ENCODE measurements at regions not wholly inside any gene's neighbourhood (a gene's known extent, or its start where the extent isn't known, plus 50 kb on each side); places are given as distances from the start of the nearest gene placed in this dataset.
"Not testable (repeated sequence)": the region's sequence is repeated elsewhere in the genome, so short reads cannot be mapped to it uniquely, and the experiment has no call there.

DNA sequence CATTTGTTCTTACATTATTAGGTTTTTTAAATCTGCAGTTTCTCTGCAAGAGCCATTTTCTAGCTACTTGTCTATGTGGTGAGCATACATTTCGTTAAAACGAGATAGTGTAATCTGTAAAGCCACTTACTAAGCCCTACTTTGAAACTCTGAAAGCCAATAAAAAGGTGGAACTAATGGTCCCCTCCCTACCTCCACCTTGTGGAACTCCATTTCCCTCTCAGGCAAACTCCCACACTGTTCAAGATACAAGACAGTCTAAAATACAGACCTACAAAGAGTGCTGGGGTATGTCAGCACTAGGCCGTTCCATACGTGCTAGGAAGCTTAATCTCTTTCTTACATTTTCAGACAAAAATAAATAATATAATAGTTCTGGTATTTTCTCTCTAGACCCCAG is 74.1 kb downstream of the DUSP6 start:
- TF ChIP-seq, protein P1, sequence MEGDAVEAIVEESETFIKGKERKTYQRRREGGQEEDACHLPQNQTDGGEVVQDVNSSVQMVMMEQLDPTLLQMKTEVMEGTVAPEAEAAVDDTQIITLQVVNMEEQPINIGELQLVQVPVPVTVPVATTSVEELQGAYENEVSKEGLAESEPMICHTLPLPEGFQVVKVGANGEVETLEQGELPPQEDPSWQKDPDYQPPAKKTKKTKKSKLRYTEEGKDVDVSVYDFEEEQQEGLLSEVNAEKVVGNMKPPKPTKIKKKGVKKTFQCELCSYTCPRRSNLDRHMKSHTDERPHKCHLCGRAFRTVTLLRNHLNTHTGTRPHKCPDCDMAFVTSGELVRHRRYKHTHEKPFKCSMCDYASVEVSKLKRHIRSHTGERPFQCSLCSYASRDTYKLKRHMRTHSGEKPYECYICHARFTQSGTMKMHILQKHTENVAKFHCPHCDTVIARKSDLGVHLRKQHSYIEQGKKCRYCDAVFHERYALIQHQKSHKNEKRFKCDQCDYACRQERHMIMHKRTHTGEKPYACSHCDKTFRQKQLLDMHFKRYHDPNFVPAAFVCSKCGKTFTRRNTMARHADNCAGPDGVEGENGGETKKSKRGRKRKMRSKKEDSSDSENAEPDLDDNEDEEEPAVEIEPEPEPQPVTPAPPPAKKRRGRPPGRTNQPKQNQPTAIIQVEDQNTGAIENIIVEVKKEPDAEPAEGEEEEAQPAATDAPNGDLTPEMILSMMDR (conservative IDR thresholded peaks at IDR 0.05): no peak
- no peak overlapping the region for H3K27ac ChIP-seq

DNA sequence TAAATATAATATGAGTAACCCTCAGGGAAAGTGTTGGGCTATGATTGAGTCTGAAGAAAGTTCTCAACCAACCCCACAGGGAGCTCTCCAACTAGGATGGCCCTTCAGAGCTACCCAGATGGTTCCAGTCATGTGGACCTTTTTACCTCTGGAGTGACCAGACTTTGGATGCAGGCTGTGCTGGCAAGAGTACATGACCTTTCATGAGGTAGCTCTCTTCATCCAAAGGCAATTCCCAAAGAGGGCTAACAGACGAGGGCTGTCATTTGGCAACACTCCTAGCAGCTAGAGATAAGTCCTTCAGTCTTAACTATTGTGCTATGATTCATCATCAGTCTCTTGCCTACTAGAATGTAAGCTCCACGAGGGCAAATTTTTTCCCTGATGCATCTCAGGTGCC is 75.4 kb downstream of the DUSP6 start:
- no peak overlapping the region for H3K27ac ChIP-seq
- TF ChIP-seq, protein P1 (conservative IDR thresholded peaks at IDR 0.05): no peak

DNA sequence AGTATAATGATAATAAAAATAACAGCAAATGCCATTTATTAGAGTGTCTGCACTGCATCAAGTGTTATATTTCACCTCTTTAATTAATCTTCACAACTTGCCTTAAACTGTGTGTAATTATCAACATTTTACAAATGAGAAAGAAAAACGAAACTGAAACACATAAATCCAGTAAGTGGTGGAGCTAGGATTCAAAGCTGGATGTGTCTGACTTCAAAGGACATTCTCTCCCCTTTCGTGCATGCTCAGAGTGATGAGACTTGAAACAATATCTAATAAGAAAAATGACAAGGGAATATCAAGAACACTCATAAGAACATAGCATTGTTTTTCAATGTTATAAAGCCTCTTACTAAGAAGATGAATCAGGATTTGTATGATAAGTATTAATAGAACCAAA is 78.8 kb downstream of the DUSP6 start:
- no peak overlapping the region for H3K27ac ChIP-seq
- TF ChIP-seq, protein P1 (conservative IDR thresholded peaks at IDR 0.05): no peak

DNA sequence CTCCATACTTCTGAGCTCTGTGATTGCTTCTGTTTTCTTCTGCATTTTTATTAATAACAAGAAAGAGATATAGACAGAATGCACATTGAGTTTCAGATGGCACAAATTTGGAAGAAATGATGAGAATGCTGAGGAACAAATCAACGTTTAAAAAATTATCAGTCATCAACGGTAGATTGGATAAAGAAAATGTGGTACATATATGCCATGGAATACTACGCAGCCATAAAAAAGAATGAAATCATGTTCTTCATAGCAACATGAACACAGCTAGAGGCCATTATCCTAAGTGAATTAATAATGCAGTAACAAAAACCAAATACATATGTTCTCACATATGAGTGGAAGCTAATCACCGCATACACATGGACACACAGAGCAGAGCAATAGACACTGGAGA is 81.8 kb downstream of the DUSP6 start:
- no peak overlapping the region for H3K27ac ChIP-seq
- TF ChIP-seq, protein P1 (conservative IDR thresholded peaks at IDR 0.05): no peak

DNA sequence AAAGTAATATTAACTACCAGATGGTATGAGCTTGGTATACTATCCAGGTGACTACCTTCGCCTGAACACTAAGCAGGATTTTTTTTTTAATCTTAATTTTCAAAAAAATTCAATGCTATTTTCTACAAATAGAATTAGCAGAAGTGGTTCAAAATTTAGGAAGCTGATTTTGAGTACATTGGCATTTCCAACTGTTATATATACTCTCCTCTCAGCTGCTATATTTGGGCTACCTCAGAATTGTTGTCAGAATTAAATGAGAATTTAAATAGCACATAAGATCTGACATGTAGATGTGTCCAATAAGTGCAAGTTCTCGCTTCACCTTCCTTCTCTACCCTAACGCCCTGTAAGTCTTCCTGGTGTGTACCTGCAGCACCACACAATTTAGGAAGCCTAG is 83.1 kb downstream of the DUSP6 start:
- no peak overlapping the region for H3K27ac ChIP-seq
- TF ChIP-seq, protein P1 (conservative IDR thresholded peaks at IDR 0.05): no peak

DNA sequence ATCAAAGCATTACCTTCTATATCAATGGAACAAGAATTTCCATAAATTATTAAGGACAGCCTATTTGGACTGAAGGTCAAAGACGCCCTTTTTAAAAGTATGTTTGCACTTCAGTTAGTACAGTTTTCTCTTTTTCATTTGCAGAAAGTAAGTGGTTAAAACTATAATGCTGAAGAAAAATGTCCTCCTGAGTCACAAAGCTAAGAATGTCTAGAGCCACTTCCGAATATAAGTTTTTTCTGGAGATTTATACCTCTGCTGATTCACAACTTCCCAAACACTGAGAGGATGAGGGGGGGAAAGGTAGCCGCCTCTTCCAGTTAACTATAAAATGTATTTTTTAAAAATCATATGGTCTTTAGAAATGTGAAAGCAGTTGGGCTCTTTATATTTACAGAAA is 84.9 kb downstream of the DUSP6 start:
- TF ChIP-seq, protein P1 (conservative IDR thresholded peaks at IDR 0.05): no peak
- no peak overlapping the region for H3K27ac ChIP-seq

DNA sequence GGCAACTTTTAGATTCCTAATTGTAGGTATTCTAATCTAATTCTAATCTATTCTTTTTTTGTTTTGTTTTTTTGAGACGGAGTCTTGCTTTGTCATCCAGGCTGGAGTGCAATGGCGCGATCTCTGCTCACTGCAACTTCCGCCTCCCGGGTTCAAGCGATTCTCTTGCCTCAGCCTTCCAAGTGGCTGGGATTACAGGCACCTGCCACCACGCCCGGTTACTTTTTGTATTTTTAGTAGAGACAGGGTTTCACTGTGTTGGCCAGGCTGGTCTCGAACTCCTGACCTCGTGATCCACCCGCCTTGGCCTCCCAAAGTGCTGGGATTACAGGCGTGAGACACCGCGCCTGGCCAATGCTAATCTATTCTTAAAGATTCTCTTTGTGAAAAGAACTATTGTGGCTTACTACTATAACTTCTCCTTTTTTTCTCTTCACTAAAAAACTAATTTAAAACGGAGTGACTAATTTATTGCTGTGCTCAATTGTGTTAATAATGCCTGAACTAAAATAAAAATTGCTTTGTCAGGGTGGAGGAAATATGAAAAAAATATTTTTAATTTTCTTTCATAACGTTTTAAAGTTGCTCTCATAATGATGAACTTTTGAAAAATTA is 85.6 kb downstream of the DUSP6 start:
- not testable (repeated sequence) for H3K27ac ChIP-seq

DNA sequence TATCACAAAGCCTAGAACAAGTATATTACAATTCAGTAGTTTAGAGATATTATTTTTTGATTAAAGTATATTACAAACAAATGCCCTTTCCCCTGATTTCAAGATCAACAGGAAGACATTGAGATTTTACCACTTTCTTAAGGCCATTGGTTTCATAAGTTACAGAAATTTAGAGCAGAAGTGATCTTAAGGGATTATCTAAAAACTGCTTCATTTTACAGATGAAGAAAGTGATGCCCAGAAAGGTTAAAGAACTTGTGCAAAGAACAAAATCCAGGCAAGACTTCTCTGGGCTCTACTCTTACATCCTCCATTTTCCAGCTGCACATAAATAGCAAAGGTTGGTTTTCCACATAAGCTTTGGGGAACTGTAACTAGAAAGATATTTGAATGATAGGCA is 87.5 kb downstream of the DUSP6 start:
- TF ChIP-seq, protein P1 (conservative IDR thresholded peaks at IDR 0.05): no peak
- H3K27ac ChIP-seq: no peak overlapping the region

Data from VCaP (cell line).